ENCODE measurements at regions not wholly inside any gene's neighbourhood (a gene's known extent, or its start where the extent isn't known, plus 50 kb on each side); places are given as distances from the start of the nearest gene placed in this dataset.

GRCh38 chr13:79659121-79659521, 178.2 kb downstream of the NDFIP2 start:
- DNase-seq = no peak

More at GRCh38 chr13:79659121-79659521, 178.2 kb downstream of the NDFIP2 start:
- no peak overlapping the region for H4K91ac ChIP-seq (ENCODE audit: insufficient read length, low read depth, low read length)
- H3K79me2 ChIP-seq (ENCODE audit: insufficient read depth, low read length) = no peaks in the 10 kb centered on the region
- no peak overlapping the region for H2AFZ ChIP-seq (ENCODE audit: low read length)
- no peaks in the 10 kb centered on the region for H3K27me3 ChIP-seq (ENCODE audit: insufficient read depth, low read length)
- Mint-ChIP-seq H3K4me3 (no peak overlapping the region), H3K9me3 (no peaks in the 10 kb centered on the region), H3K27ac (peak overlapping the region in 2 of 3 experiments; percentile 19 to 26; a peak in 2 of 7 replicates), H3K36me3 (ENCODE audit: insufficient read depth in 1 of 3, low read depth in 3 of 3) (no peaks in the 10 kb centered on the region), H3K4me1 (peaks cover 10 to 14% of the 10 kb centered on the region in 2 experiments), H3K27me3 (ENCODE audit: low read depth) (no peaks in the 10 kb centered on the region)
- H3K56ac ChIP-seq (ENCODE audit: insufficient read length, low read depth, low read length) = no peak overlapping the region
- H3T11ph ChIP-seq (ENCODE audit: low read length) = no peak overlapping the region
- no peaks in the 10 kb centered on the region for H3K79me1 ChIP-seq (ENCODE audit: insufficient read depth, low read depth, low read length, poor library complexity, severe bottlenecking)
- no peak for TF ChIP-seq CTCF (conservative IDR thresholded peaks at IDR 0.05)
- H2AK5ac ChIP-seq (ENCODE audit: insufficient read length, low read length) = no peak overlapping the region
- H3K23me2 ChIP-seq (ENCODE audit: insufficient read length, low read depth, low read length, poor library complexity, severe bottlenecking) = no peaks in the 10 kb centered on the region
- H4K20me1 ChIP-seq (ENCODE audit: control insufficient read depth, insufficient read depth, insufficient read length) = no peaks in the 10 kb centered on the region
- no peak overlapping the region for H4K5ac ChIP-seq (ENCODE audit: insufficient read length, low read depth, low read length)
- H2BK12ac ChIP-seq (ENCODE audit: insufficient read length, low read depth, low read length) = no peak overlapping the region
- no peak overlapping the region for H2BK5ac ChIP-seq (ENCODE audit: insufficient read length, low read length)
- WGBS (ENCODE audit: extremely low coverage, insufficient read length, low lambda C conversion rate) = no CpG with 5 or more reads among the region's 5 CpGs
- H3K4me2 ChIP-seq (ENCODE audit: insufficient read depth, insufficient read length, low read length) = no peak overlapping the region
- H3K23ac ChIP-seq (ENCODE audit: insufficient read length, low read depth, low read length) = no peak overlapping the region
- no peak overlapping the region for H3K4ac ChIP-seq (ENCODE audit: low read depth, low read length)
- H4K8ac ChIP-seq (replicated peaks; ENCODE audit: insufficient read length, low read depth, low read length) = no peak overlapping the region
- no peak overlapping the region for H3K18ac ChIP-seq (ENCODE audit: insufficient read length, low read depth, low read length)
- H2BK15ac ChIP-seq (ENCODE audit: low read depth, low read length) = no peak overlapping the region
- H2BK120ac ChIP-seq (ENCODE audit: low read depth, low read length, poor library complexity, severe bottlenecking) = no peak overlapping the region
- H3K27ac ChIP-seq (ENCODE audit: insufficient read length, low read depth, low read length) = no peak overlapping the region
- no peaks in the 10 kb centered on the region for H3K9me3 ChIP-seq (ENCODE audit: control insufficient read depth, low read depth, low read length)
- no peak overlapping the region for H3K14ac ChIP-seq (ENCODE audit: insufficient read depth, low read length)
- no peak overlapping the region for H2BK20ac ChIP-seq (ENCODE audit: low read depth, low read length, poor library complexity, severe bottlenecking)
- no peak overlapping the region for H3K9ac ChIP-seq (ENCODE audit: extremely low read depth, insufficient read length, low read length)
- H3K4me1 ChIP-seq (ENCODE audit: insufficient read depth, low read length) = no peaks in the 10 kb centered on the region
